Activated naive CD4-positive, alpha-beta T cell treated with anti-CD3 and anti-CD28 coated beads, Interleukin-2, amount 50 U/mL, for 16 hours (primary cell): ENCODE measurements at regions not wholly inside any gene's neighbourhood (a gene's known extent, or its start where the extent isn't known, plus 50 kb on each side); places are given as distances from the start of the nearest gene placed in this dataset.

ENCODE experiments used
- DNase-seq: peaks from one replicate; pipeline ENCODE4 v3.0.0-alpha.2; 2020

- DNase-seq: no peak
Measured at GRCh38 chr2:144593803-144594202, 73.9 kb upstream of the ZEB2 start.

GRCh38 chr2:144592500-144593256, 72.8 kb upstream of the ZEB2 start:
- no peak for DNase-seq

- DNase-seq: no peak
Measured at GRCh38 chr2:144587306-144587705, 67.4 kb upstream of the ZEB2 start.

- DNase-seq: no peak
Measured at GRCh38 chr2:144586476-144586875, 66.6 kb upstream of the ZEB2 start.

- DNase-seq: no peak
Measured at GRCh38 chr2:144583741-144584453, 64.0 kb upstream of the ZEB2 start.

- DNase-seq: no peak
Measured at GRCh38 chr2:144583381-144583729, 63.4 kb upstream of the ZEB2 start.

- no peak for DNase-seq
Measured at GRCh38 chr2:144582651-144583380, 62.9 kb upstream of the ZEB2 start.

GRCh38 chr2:144580521-144581161, 60.7 kb upstream of the ZEB2 start:
- DNase-seq: no peak

- DNase-seq: no peak
Measured at GRCh38 chr2:144579556-144579955, 59.6 kb upstream of the ZEB2 start.

GRCh38 chr2:144578099-144578498, 58.2 kb upstream of the ZEB2 start:
- DNase-seq: no peak

GRCh38 chr2:144572977-144573376, 53.1 kb upstream of the ZEB2 start:
- no peak for DNase-seq

GRCh38 chr2:144571770-144572169, 51.9 kb upstream of the ZEB2 start:
- DNase-seq: no peak

- DNase-seq: no peak
Measured at GRCh38 chr2:144570566-144570965, 50.6 kb upstream of the ZEB2 start.
